8988T (cell line): ENCODE measurements at regions not wholly inside any gene's neighbourhood (a gene's known extent, or its start where the extent isn't known, plus 50 kb on each side); places are given as distances from the start of the nearest gene placed in this dataset.
A peak's percentile ranks its signal among the peaks of the same experiment; 100 is the strongest.
"Not testable (repeated sequence)": the region's sequence is repeated elsewhere in the genome, so short reads cannot be mapped to it uniquely, and the experiment has no call there.

ENCODE experiments used
- DNase-seq: peaks from one replicate; pipeline ENCODE4 v3.0.0; 2011

GRCh38 chr6:153373869-153374268 lies 242.8 kb upstream of the RGS17 start:
- no peak for DNase-seq

DNA sequence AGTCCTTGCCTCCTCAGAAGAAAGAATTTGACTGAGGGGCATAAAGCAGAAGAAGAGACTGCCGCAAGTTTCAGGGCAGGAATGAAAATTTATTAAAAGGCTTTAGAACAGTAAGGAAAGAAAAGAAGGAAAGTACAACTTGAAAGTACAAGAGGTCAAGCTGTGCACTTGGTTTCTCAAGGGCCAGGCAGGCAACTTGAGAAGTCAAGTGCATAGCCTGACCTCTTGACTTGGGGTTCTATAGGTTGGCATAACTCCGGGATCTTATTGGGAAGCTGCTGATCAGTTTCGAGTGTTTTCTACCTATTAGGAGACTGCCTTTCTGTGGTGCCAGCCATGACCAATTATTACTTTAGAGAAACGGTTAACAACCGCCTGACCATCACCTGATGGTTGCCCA lies 237.0 kb upstream of the RGS17 start:
- DNase-seq = no peak

GRCh38 chr6:153367021-153367420 lies 235.9 kb upstream of the RGS17 start:
- DNase-seq = no peak

DNA sequence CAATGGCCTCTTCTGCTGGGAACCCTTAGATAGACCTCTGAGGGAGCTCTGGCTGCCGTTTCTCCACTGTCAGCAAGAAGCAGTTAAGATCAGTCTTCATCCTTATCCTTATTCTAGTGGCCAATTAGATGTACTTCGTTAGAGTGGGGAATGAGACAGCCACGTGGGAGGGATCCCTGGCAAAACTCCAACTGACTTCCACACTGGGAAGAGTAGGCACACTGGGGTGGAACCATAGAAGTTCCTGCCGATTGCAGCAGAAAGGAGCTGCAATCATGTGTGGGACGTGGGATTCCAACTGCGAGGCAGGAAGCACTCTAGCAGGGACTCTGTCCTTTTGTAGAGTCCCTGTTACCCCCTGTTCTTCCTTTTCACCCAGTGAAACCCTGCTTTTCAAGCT lies 226.3 kb upstream of the RGS17 start:
- DNase-seq = no peak

GRCh38 chr6:153340568-153340967 lies 209.5 kb upstream of the RGS17 start:
- DNase-seq = no peak

DNA sequence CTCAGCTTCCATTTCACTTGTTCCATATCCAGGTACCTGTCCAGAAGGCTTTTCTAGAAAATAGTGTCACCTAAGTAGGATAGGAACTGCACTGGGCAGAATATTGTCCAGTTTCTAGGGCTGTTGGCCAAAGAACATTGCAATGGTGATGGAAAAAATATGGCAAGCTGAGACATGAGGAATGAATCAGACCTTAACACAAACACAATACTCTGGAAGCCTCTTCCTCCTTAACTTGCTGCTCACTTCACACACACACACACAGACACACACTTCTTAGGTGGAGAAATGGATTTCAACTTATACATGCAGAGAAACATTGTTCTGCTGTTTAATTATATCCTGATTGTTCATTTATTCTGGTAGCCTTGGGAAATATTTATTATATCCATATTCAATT lies 203.0 kb upstream of the RGS17 start:
- no peak for DNase-seq

GRCh38 chr6:153331221-153331620 lies 200.1 kb upstream of the RGS17 start:
- DNase-seq = not testable (repeated sequence)

- no peak for DNase-seq
Observed at GRCh38 chr6:153328194-153328593, 197.1 kb upstream of the RGS17 start.

GRCh38 chr6:153325661-153326060 lies 194.6 kb upstream of the RGS17 start:
- no peak for DNase-seq

- DNase-seq = peak; percentile 23
Observed at GRCh38 chr6:153312634-153313033, 181.6 kb upstream of the RGS17 start.

- no peak for DNase-seq
Observed at GRCh38 chr6:153309651-153310050, 178.6 kb upstream of the RGS17 start.

DNA sequence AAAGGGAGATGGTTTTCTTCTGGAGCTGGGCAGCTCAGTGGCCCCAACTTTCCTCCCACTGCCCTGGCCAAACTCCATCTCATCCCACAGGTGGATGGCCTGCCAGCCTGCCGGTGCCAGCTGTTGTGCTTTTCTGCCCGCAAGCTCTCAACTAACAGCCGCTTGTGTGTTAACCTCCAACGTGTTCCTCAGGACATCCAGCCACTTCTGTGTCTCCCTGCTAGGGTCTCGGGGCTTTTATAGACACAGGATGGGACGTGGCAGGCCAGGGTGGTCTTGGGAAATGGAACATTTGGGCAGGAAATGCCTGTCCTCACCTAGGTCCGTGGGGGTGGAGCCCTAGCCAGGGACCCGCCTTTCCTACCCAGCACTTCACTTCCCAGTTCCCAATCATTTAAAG lies 171.1 kb upstream of the RGS17 start:
- DNase-seq = no peak

GRCh38 chr6:153301602-153302001 lies 170.5 kb upstream of the RGS17 start:
- no peak for DNase-seq

DNA sequence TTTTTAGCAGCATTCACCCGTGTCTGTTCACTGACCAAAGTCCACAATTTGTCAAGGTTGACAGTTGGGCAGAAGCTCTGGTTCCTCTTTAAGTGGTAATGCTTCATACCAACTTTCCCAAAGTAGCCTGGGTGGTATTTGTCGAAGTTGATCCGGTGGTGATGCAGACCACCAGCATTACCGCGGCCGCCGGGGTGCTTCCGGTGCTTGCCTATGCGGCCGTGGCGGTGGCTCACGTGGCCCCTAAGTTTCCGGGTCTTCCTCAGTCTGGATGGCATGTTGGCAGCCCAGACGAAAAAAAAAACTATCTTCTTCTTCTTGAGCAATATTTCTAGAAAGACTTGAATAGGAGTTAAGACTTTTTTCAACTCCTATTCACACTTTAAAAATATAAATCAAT lies 151.4 kb upstream of the RGS17 start:
- DNase-seq = not testable (repeated sequence)

DNA sequence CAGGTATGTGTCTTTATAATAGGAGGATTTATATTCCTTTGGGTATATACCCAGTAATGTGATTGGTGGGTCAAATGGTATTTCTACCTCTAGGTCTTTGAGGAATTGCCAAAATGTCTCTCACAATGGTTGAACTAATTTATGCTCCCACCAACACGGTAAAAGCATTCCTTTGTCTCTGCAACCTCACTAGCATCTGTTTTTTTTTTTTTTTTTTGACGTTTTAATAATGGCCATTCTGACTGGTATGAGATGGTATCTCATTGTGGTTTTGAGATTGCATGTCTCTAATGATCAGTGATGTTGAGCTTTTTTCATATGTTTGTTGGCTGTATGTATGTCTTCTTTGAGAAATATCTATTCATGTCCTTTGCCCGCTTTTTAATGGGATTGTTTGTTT lies 144.9 kb upstream of the RGS17 start:
- no peak for DNase-seq

- DNase-seq = no peak
Observed at GRCh38 chr6:153272201-153272980, 141.3 kb upstream of the RGS17 start.

DNA sequence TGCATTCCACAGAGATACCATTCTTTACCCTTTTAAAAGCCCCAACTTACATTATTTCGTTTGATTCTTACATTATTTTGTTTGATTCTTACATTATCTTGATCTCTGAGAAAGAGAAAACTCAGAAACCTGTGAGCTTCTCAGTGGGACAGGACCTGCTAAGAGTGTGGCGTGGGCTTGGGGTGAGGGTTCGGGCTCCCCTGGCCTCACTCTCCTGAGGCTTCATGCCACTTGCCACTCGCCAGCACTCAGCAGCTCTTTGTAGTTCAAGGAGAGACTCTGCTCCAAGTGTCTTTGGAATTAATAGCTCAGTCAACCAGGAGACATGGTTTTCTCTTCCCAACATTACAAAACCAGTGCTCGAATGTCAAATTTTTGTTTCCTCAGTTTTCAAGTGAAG lies 132.4 kb upstream of the RGS17 start:
- DNase-seq = no peak

DNA sequence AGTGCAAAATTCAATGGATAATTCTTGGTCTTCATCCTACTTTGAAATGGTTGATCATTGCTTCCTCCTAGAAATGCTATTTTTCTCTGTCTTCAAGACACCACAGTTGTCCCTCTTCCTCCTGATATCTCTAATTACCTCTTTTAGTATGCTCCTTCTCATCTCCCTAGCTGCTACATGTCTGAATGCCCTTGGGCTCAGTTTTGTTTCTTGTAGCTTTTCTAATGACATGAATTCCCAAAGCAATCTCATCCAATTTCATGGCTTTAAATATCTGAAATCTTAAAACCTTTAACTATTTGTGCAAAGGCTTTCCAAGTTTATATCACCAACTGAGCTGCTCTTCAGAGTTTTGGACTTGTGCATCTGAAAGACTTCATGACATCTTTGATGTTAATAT lies 120.2 kb upstream of the RGS17 start:
- no peak for DNase-seq

DNA sequence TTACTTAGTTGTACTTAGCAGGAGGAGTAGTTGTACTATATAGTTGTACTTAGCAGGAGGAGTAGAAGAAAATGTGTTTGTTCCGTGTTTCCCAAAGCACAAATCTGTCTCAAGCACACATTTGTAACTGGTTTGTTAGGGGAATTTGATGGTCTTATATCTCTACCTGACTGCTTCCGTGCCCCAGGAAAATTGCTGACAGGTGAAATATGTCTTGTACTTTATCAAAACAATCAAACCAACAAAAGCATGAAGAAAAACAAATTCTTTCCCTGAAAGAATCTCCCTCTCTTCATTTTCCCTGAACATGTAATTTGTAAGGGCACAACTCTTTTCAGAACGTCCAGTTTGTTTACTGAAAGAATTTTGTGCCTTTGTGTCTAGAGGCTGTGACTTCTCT lies 106.6 kb upstream of the RGS17 start:
- DNase-seq = no peak

DNA sequence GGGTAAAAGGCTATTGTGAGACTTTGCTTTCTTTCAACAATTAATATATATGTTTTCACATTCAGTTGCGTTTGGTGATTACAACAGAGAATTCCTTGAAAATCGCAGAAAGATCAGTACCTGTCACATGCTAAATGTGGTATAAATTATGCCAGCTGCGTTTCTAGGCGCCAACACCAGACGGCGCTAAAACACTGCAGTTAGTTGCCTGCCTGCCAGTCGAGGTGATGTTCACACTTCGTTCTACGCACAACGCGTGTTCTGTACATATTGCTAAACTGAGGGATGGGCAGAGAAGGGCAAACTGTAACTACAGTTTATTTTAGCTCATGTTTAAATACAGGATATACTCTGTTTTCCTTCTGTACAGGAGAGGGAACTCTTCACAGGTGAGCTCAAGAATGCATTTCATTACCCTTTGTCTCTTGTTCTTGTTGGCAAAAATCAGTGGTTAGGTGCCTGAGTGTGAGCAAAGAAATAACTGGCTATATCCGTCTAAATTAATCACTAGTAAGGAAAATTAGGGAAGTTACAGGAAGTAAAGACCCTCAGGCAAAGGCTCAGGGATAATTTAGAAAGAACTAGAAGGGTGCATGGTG lies 100.1 kb upstream of the RGS17 start:
- DNase-seq = peak; percentile 13

- DNase-seq = no peak
Observed at GRCh38 chr6:153218184-153218792, 87.2 kb upstream of the RGS17 start.

DNA sequence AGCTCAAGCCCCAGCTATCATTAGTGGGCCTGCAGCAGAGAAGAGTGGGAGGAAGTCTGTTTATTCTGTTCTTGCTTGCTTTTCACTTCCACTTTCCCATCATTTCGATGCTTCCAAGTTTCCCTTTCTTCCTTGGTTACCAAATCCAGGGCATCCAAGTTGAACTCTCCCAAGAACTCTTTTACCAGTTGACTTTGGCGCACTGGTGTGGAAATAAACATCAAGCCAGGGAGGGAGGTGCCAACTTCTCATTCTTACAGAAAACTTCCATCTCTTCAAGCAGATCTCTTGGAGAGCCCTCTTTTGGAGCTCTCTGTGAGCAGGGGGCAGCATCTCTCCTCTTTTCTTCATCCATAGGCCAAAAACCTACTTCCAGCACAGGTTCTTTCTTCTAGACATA lies 85.7 kb upstream of the RGS17 start:
- DNase-seq = no peak

- DNase-seq = no peak
Observed at GRCh38 chr6:153215242-153215641, 84.2 kb upstream of the RGS17 start.

GRCh38 chr6:153214436-153214835 lies 83.4 kb upstream of the RGS17 start:
- DNase-seq = no peak

- no peak for DNase-seq
Observed at GRCh38 chr6:153210083-153210482, 79.0 kb upstream of the RGS17 start.
